ENCODE measurements at regions not wholly inside any gene's neighbourhood (a gene's known extent, or its start where the extent isn't known, plus 50 kb on each side); places are given as distances from the start of the nearest gene placed in this dataset.

DNA sequence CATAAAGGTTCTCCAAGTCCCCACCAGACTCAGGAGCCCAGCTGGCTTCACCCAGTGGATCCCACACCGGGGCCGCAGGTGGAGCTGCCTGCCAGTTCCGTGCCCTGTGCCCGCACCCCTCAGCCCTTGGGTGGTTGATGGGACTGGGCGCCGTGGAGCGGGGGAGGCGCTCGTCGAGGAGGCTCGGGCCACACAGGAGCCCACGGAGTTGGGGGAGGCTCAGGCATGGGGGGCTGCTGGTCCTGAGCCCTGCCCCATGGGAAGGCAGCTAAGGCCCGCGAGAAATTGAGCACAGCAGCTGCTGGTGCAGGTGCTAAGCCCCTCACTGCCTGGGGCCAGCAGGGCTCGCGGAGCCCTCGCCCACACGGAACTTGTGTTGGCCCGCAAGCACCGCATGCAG is 234.4 kb upstream of the HSF2 start:
- TF ChIP-seq, protein P1, sequence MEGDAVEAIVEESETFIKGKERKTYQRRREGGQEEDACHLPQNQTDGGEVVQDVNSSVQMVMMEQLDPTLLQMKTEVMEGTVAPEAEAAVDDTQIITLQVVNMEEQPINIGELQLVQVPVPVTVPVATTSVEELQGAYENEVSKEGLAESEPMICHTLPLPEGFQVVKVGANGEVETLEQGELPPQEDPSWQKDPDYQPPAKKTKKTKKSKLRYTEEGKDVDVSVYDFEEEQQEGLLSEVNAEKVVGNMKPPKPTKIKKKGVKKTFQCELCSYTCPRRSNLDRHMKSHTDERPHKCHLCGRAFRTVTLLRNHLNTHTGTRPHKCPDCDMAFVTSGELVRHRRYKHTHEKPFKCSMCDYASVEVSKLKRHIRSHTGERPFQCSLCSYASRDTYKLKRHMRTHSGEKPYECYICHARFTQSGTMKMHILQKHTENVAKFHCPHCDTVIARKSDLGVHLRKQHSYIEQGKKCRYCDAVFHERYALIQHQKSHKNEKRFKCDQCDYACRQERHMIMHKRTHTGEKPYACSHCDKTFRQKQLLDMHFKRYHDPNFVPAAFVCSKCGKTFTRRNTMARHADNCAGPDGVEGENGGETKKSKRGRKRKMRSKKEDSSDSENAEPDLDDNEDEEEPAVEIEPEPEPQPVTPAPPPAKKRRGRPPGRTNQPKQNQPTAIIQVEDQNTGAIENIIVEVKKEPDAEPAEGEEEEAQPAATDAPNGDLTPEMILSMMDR (IDR thresholded peaks at IDR 0.05): no peak
- no peak for TF ChIP-seq ZFX (IDR thresholded peaks at IDR 0.05; ENCODE audit: borderline replicate concordance)
